CD4-positive, alpha-beta T cell treated with Interleukin-15 for 1 hour (primary cell): ENCODE measurements at regions not wholly inside any gene's neighbourhood (a gene's known extent, or its start where the extent isn't known, plus 50 kb on each side); places are given as distances from the start of the nearest gene placed in this dataset.

Experiments
- DNase-seq: peaks from one replicate; pipeline ENCODE4 v3.0.0-alpha.2; 2020

DNA sequence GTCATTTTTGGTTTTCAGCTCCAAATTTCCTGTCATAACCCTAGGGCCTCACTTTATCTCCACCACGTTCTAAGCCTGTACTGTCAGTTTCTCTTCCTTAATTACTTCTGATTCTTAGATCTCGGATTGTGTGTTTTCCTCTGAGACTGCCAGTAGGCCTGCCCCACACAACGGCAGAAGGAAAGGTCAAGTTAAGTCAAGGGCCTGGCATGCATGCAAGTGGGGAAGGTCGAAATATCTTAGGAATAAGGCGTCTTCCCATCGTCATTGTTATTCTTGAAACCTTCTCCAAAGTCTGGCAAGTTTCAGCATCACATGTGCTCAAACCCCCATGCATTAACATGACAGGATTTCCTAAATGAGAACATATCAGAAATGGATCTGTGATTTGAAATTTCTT, 203.5 kb upstream of the TSHZ2 start:
- DNase-seq: no peak

DNA sequence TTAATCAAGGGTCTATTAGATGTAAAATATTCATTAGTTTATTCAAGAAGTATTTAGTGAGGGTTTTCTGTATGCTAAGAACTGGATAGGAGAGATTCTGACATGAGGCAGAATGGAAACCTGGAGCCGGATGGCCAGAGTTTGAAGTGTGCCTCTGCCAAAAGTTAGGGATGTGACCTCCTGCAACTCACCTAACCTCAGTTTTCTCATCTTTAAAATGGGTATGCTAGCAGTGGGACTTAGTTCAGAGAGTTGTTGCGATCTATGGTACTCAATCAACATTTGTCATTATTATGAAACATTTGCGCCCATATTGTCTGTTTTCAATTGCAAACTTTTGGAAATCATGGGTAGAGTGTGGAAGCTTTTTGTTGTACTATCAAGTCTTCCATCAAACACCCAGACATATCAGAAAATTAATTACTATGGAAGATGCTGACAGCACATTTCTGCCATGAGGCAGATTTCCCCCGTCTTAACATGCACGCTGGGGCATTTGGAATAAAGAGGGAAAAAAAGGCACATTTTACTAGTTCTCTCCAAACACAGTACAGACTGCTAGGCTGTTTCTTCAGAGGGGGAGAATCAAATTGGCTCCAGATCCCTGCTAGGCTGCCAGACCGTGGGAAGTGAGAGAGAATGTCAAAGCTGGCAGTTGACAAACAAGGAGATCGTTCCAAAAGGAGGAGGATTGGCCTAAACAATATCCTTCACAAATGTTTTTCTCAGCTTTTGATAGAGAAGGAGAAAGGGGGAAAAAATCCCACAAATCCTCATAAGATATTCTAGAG, 205.3 kb upstream of the TSHZ2 start:
- DNase-seq: no peak

DNA sequence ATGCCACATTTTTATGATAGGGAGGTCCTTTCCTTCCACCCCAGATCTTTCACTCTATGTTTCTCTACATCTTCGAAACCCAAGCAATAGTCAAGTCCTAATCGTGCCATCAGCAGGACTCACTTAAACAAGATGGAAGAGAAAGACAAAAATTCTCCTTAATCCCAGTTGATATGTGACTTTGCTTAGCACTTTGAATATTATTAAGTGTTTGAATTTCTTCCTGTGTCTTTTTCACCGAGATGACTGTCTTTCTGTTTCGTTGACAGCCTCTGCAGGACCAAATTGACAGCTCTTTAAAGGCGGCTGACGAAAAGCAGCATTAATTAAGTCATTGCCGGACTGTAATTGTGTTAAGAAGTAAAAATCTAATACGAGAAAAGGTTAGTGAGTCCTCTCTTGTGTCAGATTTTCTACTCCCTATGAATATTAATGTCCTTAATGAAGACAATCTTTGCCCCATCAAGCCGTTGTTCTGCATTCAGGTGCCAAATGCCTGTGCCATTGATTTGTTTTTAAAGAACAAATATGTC, 208.8 kb upstream of the TSHZ2 start:
- no peak for DNase-seq

DNA sequence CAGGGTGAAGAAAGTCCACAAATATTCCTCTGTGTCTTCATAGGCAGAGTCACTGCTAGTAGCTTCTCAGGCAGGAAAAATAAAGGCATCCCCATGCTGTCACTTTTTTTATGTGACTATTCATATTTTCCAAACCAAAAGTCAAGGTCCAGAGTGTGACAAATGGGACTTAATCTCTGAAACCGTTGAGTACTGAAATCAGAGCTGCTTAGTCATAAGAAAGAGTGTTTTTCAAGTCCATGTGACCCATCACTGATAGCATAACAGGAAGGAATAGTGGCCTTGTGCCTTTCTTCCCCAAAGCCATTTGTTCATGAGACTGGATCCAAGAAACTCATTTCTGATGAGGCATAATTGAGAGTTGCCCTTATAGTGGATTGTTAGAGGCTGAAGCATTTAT, 210.3 kb upstream of the TSHZ2 start:
- no peak for DNase-seq

DNA sequence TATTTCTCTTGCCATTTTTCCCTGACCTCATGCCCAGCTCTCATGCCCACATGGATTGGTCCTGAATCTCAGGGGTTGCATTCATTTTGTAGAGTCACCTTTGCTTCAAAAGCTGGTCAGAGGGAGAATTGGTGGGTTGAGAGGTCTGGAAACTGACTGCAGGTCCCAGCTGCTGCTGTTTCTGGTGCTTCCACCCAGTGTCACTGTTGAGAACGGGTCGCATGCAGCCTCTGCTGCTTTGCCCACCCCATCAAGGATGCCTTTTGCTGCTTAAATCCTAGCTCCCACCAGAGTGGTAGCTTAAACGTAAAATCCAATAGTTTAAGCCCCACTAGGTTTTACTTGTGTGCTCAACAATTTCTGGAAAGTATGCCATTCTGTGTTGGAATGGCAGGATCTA, 211.4 kb upstream of the TSHZ2 start:
- no peak for DNase-seq

DNA sequence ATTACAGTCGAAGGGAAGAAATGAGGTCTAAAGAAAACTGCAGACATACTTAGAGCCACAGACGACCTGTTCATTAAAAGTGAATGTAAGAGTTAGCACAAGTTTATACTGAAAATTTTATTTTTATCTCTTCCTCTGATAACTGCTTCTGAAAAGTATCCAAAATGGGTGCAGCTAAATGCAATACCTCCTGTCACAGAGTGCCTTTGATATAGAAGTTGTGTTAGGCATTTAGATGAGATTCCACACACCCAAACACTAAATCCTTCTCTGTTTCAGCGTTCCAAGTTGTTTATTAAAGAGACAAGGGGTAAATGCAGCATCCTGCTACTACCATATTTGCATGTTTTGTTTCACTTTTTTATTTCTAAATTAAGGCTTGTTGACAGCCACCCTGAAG, 214.7 kb upstream of the TSHZ2 start:
- no peak for DNase-seq

DNA sequence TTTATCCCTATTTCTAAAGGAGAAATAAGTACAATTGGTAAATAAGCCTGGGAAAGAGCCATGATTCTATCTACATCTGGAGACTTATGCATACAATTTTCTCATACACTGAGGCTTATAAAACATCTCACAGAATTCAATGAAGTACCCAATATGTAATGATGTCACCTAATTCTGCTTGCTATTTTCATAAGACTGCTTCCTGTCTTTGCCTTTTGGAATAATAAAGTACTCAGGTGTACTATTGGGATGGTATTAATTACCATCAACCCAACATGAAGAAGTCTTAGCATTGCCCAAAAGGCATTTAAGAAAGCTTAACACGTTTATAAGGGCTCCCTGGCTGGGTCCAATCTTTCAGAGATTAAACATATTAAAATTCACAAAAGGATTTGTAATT, 216.4 kb upstream of the TSHZ2 start:
- no peak for DNase-seq

DNA sequence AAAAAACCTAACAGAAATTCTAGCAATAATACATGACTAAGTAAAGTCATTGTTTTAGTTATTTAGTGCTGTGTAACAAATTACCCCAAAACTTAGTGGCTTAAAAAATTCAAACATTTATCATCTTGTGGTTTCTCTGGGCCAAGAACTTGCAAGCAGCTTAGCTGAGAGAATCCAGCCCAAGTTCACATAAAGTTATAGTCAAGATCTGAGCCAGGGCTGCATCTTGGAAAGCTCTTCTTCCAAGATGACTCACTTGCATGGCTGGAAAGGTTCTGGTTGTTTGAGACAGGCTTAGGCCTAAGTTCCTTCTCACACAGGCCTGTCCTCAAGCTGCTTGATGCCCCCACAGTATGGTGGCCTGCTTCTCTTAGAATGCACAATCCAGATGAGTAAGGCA, 217.8 kb upstream of the TSHZ2 start:
- DNase-seq: no peak

DNA sequence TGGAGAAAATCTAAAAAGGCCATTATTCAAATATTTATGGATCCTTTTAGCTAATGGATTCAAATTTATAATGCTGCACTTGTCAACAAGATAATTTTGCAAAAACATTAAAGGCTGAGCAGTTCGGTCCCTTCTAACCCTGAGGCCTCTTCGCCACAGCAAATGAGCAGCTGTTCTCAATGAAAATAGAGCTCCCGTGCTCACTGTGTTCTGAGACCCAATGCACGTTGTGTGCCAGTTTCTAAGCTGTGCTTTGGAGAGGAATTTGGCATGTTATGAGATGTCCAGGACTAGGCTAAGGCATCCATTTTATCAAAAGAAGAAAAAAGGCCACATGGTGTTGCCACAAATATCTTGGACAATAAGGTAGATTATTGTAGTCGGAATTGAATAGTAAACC, 220.1 kb upstream of the TSHZ2 start:
- DNase-seq: no peak

DNA sequence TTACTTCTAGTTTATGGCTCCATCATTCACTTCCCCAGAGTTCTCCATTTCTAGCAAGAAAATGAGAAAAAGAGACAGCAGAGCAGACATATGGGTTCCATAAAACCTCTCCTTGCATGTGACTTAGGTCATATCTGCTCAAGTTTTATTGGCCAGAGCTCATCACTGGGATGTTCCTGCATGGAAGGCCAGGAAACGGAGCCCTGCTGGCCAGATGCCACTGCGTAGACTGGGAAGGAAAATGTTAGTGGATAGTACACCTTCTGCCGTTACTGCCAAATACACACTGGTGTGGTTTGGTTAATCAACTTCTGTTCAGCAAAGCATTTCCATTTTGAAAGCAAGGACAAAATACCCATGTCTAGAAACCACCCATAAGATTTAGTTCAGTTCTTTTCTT, 220.6 kb upstream of the TSHZ2 start:
- DNase-seq: no peak

DNA sequence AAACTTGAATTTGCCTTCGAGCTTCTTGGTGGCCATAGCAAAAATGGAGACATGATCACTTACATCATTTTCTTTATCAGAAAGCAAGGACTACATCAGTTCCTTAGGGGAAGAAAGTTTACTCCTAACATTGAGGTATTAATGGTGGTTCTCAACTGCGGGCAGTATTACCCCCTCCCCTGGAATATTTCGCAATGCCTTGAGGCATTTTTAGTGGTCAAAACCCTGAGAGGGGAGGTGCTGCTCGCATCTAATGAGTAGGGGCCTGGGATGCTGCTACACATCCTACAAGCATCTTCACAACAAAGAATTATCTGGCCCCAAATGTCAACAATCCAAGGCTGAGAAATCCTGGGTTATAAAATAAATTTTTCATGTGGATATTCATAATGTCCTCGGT, 222.2 kb upstream of the TSHZ2 start:
- no peak for DNase-seq

DNA sequence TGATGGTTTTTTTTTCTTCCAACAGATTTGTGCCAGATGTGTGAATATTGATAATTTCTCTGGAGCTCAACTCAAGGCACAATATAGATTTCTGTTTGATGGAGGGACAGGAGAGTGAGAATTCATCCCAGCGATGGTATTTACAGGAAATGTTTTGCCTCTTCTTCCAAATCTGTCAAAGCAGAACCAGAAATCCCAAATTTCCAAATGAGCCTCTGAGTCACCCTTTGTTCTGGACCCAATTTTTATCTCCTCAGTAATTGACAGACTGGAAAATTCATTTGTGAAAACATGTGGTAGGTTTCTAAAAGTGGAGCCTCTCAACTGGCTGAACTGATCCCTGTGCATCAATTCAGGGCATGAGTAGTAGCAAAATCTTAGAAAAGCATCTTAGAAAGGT, 223.2 kb upstream of the TSHZ2 start:
- no peak for DNase-seq

DNA sequence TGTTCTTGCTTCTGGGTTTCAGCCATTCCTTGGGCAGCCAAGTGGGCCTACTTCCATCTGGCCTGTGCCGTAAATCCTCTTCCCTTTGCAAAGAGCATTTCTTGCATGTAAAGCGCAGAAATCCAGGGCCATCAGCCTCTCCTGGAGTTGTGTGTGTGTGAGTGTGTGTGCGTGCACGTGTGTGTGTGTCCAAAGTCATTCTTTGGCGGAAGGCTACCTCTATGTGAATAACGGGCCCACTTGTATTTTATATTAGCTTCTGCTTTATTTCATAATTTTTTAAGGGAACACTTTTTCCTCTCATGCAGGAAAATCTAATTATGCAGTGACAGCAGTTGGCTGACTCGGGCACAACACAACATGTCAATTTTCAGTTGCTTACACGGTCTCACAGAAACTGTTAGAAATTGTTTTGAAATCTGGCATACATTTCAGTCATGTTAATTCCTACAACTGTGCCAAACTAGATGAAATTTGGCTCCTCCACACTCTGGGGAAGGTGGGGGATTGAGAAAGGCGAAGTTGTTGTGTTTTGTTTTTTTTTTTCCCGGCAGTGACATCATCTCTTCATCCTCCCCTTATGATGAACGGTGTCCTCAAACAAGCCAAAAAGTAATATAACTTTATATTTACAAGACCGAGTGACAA, 223.7 kb upstream of the TSHZ2 start:
- DNase-seq: no peak

DNA sequence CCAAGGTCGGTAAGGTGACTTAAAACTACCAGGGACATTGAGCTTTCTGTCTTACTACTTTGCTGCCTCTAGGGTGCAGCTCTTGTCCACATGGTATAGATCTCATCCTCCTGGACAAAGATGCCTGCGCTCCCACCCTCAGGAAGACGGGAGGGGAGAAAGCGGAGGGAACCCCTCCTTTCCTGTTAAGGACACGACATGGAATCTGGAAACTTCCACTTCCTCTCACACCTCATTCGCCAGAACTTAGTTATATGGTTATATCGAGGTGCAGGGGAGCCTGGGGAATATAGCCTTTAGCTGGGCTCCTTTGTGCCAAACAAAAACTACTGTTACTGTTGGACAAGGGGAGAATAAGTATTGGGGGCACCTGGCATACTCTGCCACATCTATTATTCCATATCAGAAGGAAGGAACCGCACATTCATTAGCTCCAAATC, 224.3 kb upstream of the TSHZ2 start:
- no peak for DNase-seq

DNA sequence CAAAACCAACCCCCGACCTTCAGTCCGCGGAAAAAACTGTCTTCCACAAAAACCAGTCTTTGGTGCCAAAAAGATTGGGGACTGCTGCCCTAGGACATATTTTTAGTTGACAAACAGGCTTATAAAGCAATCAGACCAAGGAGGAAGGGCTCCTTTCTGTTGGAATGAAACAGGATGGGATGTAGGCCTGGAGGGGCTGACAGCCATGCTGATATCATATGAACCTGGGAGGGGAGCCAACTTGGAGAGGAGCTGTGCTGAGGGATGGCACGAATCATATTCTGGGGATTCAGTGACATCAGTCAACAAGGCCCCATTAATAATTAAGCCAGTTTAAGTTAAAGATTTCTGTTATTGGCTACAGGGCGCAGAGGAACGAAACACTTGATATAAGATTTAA, 225.4 kb upstream of the TSHZ2 start:
- DNase-seq: no peak

DNA sequence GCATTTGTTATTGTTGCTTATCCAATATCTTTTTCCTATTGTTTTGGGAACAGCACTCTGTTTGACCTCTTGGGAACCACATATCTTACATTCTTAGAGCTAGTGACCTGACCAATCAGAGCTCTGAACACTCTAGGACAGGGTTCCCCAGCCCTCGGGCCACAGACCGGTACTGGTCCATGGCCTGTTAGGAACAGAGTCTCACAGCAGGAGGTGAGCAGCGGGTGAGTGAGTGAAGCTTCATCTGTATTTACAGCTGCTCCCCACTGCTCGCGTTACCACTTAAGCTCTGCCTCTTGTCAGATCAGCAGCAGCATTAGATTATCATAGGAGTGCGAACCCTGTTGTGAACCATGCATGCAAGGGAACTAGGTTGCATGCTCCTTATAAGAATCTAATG, 226.0 kb upstream of the TSHZ2 start:
- no peak for DNase-seq

DNA sequence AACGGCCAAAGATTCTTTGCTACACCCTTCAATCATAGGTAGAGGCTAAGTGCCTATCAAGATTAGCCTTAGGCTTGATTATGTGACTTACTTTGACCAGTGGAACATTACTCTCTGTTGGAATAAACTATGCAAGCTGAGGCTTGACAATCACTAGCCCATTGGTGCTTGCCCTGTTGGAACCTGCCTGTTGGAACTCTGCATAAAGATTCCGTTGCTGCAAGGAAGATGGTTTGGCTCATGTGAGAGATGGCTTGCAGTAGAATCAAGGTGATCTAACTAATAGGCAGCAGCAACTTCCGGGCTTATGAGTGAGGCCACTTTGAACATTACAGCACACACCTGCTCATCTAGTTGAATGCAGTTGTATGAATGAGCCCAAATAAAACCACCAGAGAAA, 227.7 kb upstream of the TSHZ2 start:
- no peak for DNase-seq

DNA sequence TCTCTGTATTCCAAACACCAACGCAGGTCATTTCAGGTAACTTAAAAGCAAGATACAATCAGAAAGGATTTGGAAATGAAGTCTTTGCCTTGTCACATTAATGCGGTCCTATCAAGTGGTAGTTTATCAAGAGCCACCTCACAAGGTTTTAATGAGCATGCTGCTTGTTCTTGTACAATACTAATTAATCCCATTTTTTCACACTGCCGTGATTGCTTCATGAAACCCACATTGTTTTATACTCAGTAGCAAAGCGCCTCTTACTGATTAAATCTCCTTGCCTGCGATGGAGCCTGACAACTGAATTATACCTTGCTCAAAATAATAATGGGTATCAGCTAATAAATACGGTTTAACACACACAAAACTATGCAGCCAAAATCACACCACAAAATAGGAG, 234.1 kb upstream of the TSHZ2 start:
- no peak for DNase-seq

DNA sequence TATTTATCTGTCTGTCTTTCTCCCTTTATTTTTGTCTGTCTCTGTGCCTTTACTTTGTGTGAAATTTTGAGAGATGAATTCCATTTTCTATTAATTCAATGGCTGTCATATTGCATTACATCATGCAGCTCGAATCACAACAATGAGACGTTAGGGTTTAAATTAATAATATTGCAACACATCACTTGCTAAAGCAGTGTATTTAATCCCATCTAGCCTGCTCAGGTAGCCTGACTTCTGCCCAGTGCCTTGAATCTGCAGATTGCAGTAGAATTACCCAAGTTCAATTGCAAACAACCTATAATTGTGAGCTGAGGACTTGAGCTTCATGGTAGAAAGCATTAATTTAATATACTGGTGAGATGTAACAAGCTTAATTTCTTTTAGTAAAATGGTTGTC, 235.7 kb upstream of the TSHZ2 start:
- no peak for DNase-seq

DNA sequence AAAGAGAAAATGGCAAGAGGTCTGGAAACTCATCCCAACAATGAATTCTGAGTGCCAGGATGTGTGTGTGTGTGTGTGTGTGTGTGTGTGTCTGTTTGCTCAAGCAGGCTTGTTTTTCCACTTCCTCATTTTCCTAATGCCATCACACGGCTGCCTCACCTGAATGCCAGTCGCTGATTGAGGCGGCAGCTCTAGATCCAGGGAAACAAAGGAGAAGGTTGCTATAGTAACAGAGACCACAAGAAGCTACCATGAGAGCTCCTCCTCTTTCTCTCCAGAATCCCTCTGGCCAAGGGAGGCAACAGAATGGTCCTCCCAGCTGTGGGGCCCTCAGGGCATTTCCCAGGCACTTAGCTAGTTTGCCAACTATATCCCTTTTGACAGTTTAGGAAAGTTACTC, 241.1 kb upstream of the TSHZ2 start:
- DNase-seq: no peak

DNA sequence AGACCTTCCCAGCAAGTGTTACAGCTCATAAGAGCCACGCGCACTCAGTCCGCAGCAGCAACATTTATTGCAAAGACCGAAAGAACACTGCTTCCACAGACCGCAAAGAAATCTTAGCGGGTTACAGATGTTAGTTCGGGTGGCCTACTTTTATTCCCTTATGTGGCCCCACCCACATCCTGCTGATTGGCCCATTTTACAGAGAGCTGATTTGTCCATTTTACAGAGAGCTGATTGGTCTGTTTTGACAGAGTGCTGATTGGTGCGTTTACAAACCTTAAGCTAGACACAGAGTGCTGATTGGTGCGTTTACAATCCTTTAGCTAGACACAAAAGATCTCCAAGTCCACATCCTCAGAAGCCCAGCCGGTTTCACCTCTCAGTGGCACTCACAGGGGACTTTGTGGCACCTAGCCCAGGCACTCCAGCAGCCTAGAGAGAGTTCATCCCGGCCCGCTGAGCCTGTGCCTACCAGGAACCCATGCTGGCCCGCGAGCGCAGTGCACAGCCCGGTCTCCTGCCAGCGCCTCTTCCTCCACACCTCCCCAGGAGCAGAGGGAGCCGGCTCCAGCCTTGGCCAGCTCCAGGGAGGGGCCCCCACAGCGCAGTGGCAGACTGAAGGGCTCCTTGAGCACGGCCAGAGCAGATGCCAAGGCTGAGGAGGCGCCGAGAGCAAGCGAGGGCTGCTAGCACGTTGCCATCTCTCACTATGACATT, 244.3 kb upstream of the TSHZ2 start:
- DNase-seq: no peak

DNA sequence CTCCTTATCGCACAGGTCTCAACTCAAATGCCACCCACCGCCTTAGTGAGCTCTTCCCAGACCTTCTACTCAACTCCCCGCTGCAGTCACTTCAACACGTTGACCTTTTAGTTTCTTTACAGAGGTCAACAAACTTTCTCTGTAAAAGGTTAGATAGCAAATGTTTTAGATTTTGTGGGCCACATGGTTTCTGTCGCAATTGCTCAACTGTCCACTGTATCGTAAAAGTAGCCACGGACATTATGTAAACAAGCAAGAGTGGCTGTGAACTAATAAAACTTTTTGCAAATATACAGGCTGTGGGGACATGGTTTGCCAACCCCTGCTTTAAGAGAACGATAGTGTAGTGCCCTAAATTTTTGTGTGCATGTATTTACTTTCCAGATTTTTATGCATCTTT, 247.6 kb upstream of the TSHZ2 start:
- DNase-seq: no peak

DNA sequence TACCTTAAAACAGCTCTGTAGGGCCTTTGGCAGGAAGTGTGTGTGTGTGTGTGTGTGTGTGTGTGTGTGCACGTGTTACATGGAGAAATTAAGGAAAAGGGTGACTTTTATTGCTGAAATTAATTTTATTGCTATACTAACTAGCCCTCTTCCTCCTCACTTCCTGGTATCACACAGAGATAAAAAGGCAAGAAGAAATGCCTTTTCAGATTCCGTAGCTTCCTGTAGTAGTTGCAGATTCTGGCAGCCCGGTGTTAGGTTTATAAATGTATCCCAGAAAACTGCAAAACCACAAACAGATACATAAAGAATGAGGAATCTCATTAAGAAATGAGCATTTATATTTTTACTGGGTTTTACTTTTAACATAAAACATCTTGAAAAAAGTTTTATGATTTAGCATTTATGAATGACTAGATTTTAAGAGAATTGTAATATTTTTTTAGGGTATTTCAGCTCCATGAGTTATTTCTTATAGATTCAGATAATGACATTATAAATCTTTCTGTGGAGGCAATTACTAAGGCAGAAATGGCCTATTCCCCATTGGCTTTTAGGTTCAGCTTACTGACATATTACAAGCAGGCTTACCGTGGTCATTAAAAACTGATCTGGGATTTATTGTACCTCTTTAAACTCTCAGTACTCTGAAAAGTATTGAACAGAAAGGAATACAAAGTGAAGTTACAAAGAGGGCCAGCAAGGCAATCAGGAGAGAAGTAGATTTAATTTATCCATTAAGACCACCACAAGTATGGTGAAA, 249.1 kb upstream of the TSHZ2 start:
- DNase-seq: no peak
